ENCODE measurements at regions not wholly inside any gene's neighbourhood (a gene's known extent, or its start where the extent isn't known, plus 50 kb on each side); places are given as distances from the start of the nearest gene placed in this dataset.

DNA sequence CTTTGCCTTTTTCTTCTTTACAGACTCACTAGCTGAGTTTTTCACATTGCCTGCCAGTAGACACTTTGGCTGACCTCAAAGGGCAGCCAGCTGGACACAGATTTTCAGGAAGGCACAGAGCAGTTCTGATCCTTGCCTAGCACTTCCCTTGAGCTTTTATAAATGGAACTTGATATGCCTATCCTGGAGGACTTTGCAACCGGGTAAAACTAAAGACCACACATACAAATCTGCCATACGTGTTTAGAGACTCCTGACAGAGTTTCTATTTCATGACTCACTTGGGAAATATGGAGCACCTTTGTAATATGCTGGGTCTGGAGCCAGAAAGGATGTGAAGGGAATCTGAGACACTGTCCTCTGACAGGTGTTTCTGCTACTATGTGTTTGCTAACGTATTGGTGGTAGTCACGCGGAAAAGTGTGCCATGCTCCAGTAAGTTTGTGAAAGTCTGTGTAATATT, 56.7 kb upstream of the RASSF6 start:
- no peaks in the 10 kb centered on the region for H3K36me3 ChIP-seq
- peak overlapping the region in 1 of 2 donors; percentile 19 for H3K27ac ChIP-seq
- TF ChIP-seq POLR2AphosphoS5 (IDR thresholded peaks at IDR 0.05) (peak; percentile 57), POLR2A (IDR thresholded peaks at IDR 0.05) (no peak)
- TF ChIP-seq, protein P1, sequence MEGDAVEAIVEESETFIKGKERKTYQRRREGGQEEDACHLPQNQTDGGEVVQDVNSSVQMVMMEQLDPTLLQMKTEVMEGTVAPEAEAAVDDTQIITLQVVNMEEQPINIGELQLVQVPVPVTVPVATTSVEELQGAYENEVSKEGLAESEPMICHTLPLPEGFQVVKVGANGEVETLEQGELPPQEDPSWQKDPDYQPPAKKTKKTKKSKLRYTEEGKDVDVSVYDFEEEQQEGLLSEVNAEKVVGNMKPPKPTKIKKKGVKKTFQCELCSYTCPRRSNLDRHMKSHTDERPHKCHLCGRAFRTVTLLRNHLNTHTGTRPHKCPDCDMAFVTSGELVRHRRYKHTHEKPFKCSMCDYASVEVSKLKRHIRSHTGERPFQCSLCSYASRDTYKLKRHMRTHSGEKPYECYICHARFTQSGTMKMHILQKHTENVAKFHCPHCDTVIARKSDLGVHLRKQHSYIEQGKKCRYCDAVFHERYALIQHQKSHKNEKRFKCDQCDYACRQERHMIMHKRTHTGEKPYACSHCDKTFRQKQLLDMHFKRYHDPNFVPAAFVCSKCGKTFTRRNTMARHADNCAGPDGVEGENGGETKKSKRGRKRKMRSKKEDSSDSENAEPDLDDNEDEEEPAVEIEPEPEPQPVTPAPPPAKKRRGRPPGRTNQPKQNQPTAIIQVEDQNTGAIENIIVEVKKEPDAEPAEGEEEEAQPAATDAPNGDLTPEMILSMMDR (IDR thresholded peaks at IDR 0.05): no peak
- WGBS: 24% methylated on average over 5 of the region's 5 CpGs
- no peaks in the 10 kb centered on the region for H3K27me3 ChIP-seq (replicated peaks; ENCODE audit: insufficient read depth)
- H3K4me3 ChIP-seq: no peak overlapping the region
- no peaks in the 10 kb centered on the region for H3K4me1 ChIP-seq (replicated peaks)
- intact Hi-C loops (cut with DNase I): no loop called here
- no peaks in the 10 kb centered on the region for H3K9me3 ChIP-seq
- peak; percentile 47 for DNase-seq (ENCODE audit: low spot score)

DNA sequence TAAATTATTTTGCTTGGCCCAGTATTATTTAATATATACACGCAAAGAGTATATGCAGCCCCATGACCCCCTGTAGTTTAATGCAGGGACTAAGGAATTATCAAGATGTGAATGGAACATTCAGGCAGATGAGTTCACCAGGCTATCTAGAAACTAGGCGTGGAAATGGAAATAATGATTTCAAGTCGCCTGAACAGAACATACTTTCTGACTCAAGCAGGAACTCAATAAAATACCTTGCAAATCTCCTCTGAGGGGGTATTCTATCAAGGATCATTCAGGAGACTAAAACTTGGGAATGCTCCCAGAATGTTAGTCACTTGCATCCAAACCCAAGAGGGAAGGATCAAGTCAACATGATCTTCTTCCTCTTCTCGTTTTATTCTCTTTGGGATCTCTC, 59.6 kb upstream of the RASSF6 start:
- intact Hi-C loops (cut with DNase I): no loop called here
- no peak overlapping the region for H3K4me3 ChIP-seq
- TF ChIP-seq POLR2A (IDR thresholded peaks at IDR 0.05) (no peak), POLR2AphosphoS5 (IDR thresholded peaks at IDR 0.05) (no peak)
- TF ChIP-seq, protein P1 (IDR thresholded peaks at IDR 0.05): no peak
- H3K36me3 ChIP-seq: no peaks in the 10 kb centered on the region
- no peak for DNase-seq (ENCODE audit: low spot score)
- no peaks in the 10 kb centered on the region for H3K27me3 ChIP-seq (replicated peaks; ENCODE audit: insufficient read depth)
- WGBS: 76% methylated on average over 4 of the region's 4 CpGs
- no peaks in the 10 kb centered on the region for H3K4me1 ChIP-seq (replicated peaks)
- no peaks in the 10 kb centered on the region for H3K9me3 ChIP-seq
- no peak overlapping the region for H3K27ac ChIP-seq

DNA sequence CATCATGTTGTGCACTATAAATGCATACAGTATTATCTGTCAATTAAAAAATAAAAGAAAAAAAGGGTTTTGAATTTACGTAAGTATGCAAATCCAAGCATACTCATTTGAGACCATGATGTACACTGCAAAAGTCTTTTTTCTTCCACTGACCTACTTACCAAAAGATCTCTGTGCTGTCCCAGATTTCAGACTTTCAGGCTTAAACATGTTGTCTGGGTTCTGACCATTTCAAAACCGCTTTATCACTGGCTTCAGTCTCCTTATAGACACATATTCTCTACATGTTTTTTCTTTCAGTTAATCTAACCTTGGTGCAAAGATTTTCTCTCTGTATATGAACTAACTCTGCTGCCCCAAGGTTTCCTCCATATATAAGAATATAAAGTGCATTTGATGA, 58.6 kb upstream of the CXCL8 start:
- intact Hi-C loops (cut with DNase I): no loop called here
- TF ChIP-seq, protein P1 (IDR thresholded peaks at IDR 0.05): no peak
- TF ChIP-seq POLR2A (IDR thresholded peaks at IDR 0.05) (no peak), POLR2AphosphoS5 (IDR thresholded peaks at IDR 0.05) (no peak)
- no peaks in the 10 kb centered on the region for H3K36me3 ChIP-seq
- 45% methylated on average over 2 of the region's 2 CpGs for WGBS
- H3K27ac ChIP-seq: no peak overlapping the region
- H3K4me1 ChIP-seq (replicated peaks): no peaks in the 10 kb centered on the region
- H3K4me3 ChIP-seq: no peak overlapping the region
- no peak for DNase-seq (ENCODE audit: low spot score)
- H3K27me3 ChIP-seq (replicated peaks; ENCODE audit: insufficient read depth): no peaks in the 10 kb centered on the region
- H3K9me3 ChIP-seq: no peaks in the 10 kb centered on the region

DNA sequence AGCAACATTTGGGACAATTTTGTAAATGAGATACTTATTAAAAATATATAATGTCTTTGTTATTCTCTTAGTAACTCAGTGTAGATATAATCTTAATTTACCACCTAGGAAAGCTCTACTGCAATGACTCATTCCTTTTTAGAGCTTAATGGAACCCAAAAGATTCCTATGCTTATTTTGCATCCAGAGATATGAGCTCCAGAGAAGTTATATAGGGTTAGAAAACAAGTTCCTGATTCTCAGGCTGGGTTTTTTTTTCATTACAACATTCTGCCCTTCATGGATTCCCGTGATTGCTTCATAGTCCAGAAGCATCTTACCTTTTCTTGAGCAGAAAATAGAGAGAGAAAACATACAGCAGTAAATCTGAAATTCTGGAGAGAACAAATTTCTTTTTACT, 57.9 kb upstream of the CXCL8 start:
- TF ChIP-seq POLR2AphosphoS5 (IDR thresholded peaks at IDR 0.05) (no peak), POLR2A (IDR thresholded peaks at IDR 0.05) (no peak)
- TF ChIP-seq, protein P1 (IDR thresholded peaks at IDR 0.05): no peak
- Histone ChIP-seq H3K4me3 (no peak overlapping the region), H3K27ac (no peak overlapping the region), H3K27me3 (replicated peaks; ENCODE audit: insufficient read depth) (no peaks in the 10 kb centered on the region), H3K36me3 (no peaks in the 10 kb centered on the region), H3K4me1 (replicated peaks) (no peaks in the 10 kb centered on the region), H3K9me3 (no peaks in the 10 kb centered on the region)
- DNase-seq (ENCODE audit: low spot score): no peak
- intact Hi-C loops (cut with DNase I): no loop called here
- WGBS: 70% methylated on average over 1 of the region's 1 CpG

DNA sequence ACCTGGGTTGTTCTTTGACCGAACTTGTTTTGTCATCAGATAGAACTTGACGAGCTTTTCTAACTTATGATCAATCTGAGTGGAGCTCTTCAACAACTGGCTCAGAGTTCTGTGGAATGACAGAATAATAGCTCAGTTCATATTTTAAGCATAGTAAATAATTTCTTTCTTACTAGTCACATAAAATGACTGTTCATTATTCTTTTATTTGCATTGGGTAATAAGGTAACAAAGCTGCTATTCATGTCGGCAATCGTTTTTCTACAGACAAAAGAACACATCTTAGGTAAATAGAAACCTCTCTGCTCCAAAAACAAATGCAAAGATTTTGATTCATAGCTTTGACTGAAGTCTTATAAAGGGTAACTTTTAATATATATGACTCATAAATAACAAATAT, 57.3 kb upstream of the CXCL8 start:
- no peak for TF ChIP-seq POLR2A (IDR thresholded peaks at IDR 0.05)
- TF ChIP-seq, protein P1 (IDR thresholded peaks at IDR 0.05): no peak
- no peak for TF ChIP-seq POLR2AphosphoS5 (IDR thresholded peaks at IDR 0.05)
- H3K9me3 ChIP-seq: no peaks in the 10 kb centered on the region
- H3K36me3 ChIP-seq: no peaks in the 10 kb centered on the region
- H3K4me3 ChIP-seq: no peak overlapping the region
- no peak for DNase-seq (ENCODE audit: low spot score)
- WGBS: 44% methylated on average over 4 of the region's 4 CpGs
- no peak overlapping the region for H3K27ac ChIP-seq
- no peaks in the 10 kb centered on the region for H3K4me1 ChIP-seq (replicated peaks)
- H3K27me3 ChIP-seq (replicated peaks; ENCODE audit: insufficient read depth): no peaks in the 10 kb centered on the region
- intact Hi-C loops (cut with DNase I): no loop called here

Measured in prostate gland (tissue), 2 donors.